ENCODE measurements at regions not wholly inside any gene's neighbourhood (a gene's known extent, or its start where the extent isn't known, plus 50 kb on each side); places are given as distances from the start of the nearest gene placed in this dataset.
"Not testable (repeated sequence)": the region's sequence is repeated elsewhere in the genome, so short reads cannot be mapped to it uniquely, and the experiment has no call there.

GRCh38 chr3:5585085-5585484 is 397.6 kb downstream of the EDEM1 start:
- Mint-ChIP-seq H3K27me3 (ENCODE audit: low read depth in 2 of 2) (no peaks in the 10 kb centered on the region), H3K27ac (no peak overlapping the region), H3K36me3 (no peaks in the 10 kb centered on the region), H3K4me1 (no peaks in the 10 kb centered on the region), H3K9me3 (peaks cover 7 to 9% of the 10 kb centered on the region in 2 donors), H3K4me3 (no peak overlapping the region)
- ATAC-seq (no peak), DNase-seq (no peak)
- peaks cover 3% of the 10 kb centered on the region for H3K9me3 ChIP-seq (ENCODE audit: control insufficient read depth, insufficient read depth, low read length)
- no peaks in the 10 kb centered on the region for H3K27me3 ChIP-seq (ENCODE audit: control insufficient read depth, insufficient read depth, low read length)
- no peak for TF ChIP-seq CTCF (IDR thresholded peaks at IDR 0.05)
- 71% methylated on average over 2 of the region's 2 CpGs for WGBS (ENCODE audit: insufficient coverage)
- H3K4me3 ChIP-seq (ENCODE audit: low read length), result no peak overlapping the region
- no peaks in the 10 kb centered on the region for H3K4me1 ChIP-seq (ENCODE audit: control insufficient read depth, insufficient read depth, low read length)
- intact Hi-C loops (cut with micrococcal nuclease), result no loop called here
- no peak overlapping the region for H3K27ac ChIP-seq (ENCODE audit: low read length)
- no peaks in the 10 kb centered on the region for H3K36me3 ChIP-seq (ENCODE audit: control insufficient read depth, insufficient read depth, low read length)

DNA sequence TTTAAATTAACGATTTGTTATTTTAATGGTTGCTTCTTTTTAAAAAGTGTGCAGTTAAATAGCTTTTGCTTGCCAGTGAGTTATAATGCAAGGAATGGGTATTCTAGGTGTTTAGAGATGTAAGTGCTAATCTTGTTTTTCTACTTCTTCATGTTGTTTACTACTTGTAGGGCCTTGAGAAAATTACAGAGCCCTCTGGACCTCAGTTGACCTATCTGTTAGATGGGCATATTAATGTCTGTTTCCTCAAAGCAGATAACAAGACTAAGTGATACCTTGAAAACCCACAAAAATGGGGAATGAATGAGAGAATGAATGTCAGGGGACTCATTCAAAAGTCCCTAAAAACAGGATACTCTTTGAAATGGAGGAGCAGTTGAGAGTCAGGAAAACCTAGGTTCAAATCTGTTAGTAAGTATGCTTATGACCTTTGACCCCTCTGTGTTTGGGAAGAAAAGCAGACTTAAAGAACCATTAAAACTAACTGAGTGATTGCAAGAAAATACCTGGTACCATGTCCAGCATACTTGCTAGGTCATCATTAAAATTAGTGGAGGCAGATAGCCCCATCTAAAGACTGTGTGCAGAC is 419.5 kb downstream of the EDEM1 start:
- no peak overlapping the region for H3K27ac ChIP-seq (ENCODE audit: low read length)
- intact Hi-C loops (cut with micrococcal nuclease), result no loop called here
- no peaks in the 10 kb centered on the region for H3K36me3 ChIP-seq (ENCODE audit: control insufficient read depth, insufficient read depth, low read length)
- Mint-ChIP-seq H3K36me3 (peaks cover 16% of the 10 kb centered on the region), H3K9me3 (peaks cover 4 to 18% of the 10 kb centered on the region in 2 donors), H3K27ac (no peak overlapping the region), H3K4me1 (no peaks in the 10 kb centered on the region), H3K27me3 (ENCODE audit: low read depth in 2 of 2) (no peaks in the 10 kb centered on the region), H3K4me3 (no peak overlapping the region)
- no peak overlapping the region for H3K4me3 ChIP-seq (ENCODE audit: low read length)
- TF ChIP-seq CTCF (IDR thresholded peaks at IDR 0.05), result no peak
- H3K27me3 ChIP-seq (ENCODE audit: control insufficient read depth, insufficient read depth, low read length), result no peaks in the 10 kb centered on the region
- no peak for DNase-seq
- H3K4me1 ChIP-seq (ENCODE audit: control insufficient read depth, insufficient read depth, low read length), result no peaks in the 10 kb centered on the region
- WGBS (ENCODE audit: insufficient coverage), result 100% methylated on average over 1 of the region's 1 CpG
- no peaks in the 10 kb centered on the region for H3K9me3 ChIP-seq (ENCODE audit: control insufficient read depth, insufficient read depth, low read length)
- no peak for ATAC-seq

GRCh38 chr3:5607581-5607980 is 420.1 kb downstream of the EDEM1 start:
- Mint-ChIP-seq H3K36me3 (peaks cover 10% of the 10 kb centered on the region), H3K4me3 (no peak overlapping the region), H3K4me1 (no peaks in the 10 kb centered on the region), H3K27me3 (ENCODE audit: low read depth in 2 of 2) (no peaks in the 10 kb centered on the region), H3K27ac (no peak overlapping the region), H3K9me3 (peaks cover 4 to 18% of the 10 kb centered on the region in 2 donors)
- Histone ChIP-seq H3K27me3 (ENCODE audit: control insufficient read depth, insufficient read depth, low read length) (no peaks in the 10 kb centered on the region), H3K36me3 (ENCODE audit: control insufficient read depth, insufficient read depth, low read length) (no peaks in the 10 kb centered on the region), H3K9me3 (ENCODE audit: control insufficient read depth, insufficient read depth, low read length) (no peaks in the 10 kb centered on the region), H3K27ac (ENCODE audit: low read length) (no peak overlapping the region), H3K4me3 (ENCODE audit: low read length) (no peak overlapping the region), H3K4me1 (ENCODE audit: control insufficient read depth, insufficient read depth, low read length) (no peaks in the 10 kb centered on the region)
- no peak for TF ChIP-seq CTCF (IDR thresholded peaks at IDR 0.05)
- no peak for ATAC-seq
- DNase-seq, result no peak
- intact Hi-C loops (cut with micrococcal nuclease), result no loop called here
- no CpG with 5 or more reads among the region's 1 CpG for WGBS (ENCODE audit: insufficient coverage)

DNA sequence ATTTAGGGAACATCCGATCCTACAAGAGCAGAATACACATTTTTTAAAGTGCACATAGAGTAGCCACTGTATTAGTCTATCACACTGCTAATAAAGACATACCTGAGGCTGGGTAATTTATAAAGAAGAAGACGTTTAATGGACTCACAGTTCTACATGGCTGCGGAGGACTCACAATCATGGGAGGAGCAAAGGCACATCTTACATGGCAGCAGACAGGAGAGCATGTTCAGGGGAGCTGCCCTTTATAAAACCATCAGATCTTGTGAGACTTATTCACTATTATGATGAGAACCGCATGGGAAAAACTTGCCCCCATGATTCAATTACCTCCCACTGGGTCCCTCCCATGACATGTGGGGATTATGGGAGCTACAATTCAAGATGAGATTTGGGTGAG is 421.5 kb downstream of the EDEM1 start:
- 93% methylated on average over 3 of the region's 4 CpGs for WGBS (ENCODE audit: insufficient coverage)
- not testable (repeated sequence) for ATAC-seq; H3K27me3 Mint-ChIP-seq (ENCODE audit: low read depth in 2 of 2)

More for the DNA sequence above, 421.5 kb downstream of the EDEM1 start:
- H3K4me3 ChIP-seq (ENCODE audit: low read length); H3K27ac ChIP-seq (ENCODE audit: low read length); H3K27me3 ChIP-seq (ENCODE audit: control insufficient read depth, insufficient read depth, low read length); H3K36me3 Mint-ChIP-seq; H3K4me1 ChIP-seq (ENCODE audit: control insufficient read depth, insufficient read depth, low read length); H3K9me3 ChIP-seq (ENCODE audit: control insufficient read depth, insufficient read depth, low read length); intact Hi-C loops (cut with micrococcal nuclease); H3K4me1 Mint-ChIP-seq; DNase-seq; H3K36me3 ChIP-seq (ENCODE audit: control insufficient read depth, insufficient read depth, low read length); H3K27ac Mint-ChIP-seq; H3K4me3 Mint-ChIP-seq: not testable (repeated sequence)
- H3K9me3 Mint-ChIP-seq, result peaks cover 7 to 15% of the 10 kb centered on the region in 2 donors

Measured in natural killer cell (primary cell).